ENCODE measurements at regions not wholly inside any gene's neighbourhood (a gene's known extent, or its start where the extent isn't known, plus 50 kb on each side); places are given as distances from the start of the nearest gene placed in this dataset.

DNA sequence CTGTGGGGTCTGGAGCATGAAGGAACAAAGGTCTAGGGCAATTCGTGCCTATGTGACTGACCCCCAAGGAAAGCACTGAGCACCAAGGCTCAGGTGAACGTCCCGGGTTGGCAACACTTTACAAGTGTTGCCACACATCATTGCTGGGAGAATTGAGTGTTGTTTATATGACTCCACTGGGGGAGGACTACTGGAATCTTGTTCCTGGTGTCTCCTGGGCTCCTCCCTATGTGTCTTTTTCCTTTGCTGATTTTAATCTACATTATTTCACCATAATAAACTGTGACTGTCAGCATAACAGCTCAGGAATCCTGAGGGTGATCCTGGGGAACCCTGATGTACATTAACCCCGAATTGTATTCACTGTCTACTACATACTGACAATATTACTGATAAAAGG, 207.7 kb upstream of the BMP2 start:
- TF ChIP-seq POLR2A (IDR thresholded peaks at IDR 0.05; ENCODE audit: low read depth, low read length) (no peak), PAX5 (IDR thresholded peaks at IDR 0.05; ENCODE audit: insufficient read depth, low read length, severe bottlenecking) (no peak), POU2F2 (IDR thresholded peaks at IDR 0.05; ENCODE audit: low read depth, low read length) (no peak), POLR2AphosphoS5 (IDR thresholded peaks at IDR 0.05; ENCODE audit: low read depth, low read length) (no peak), TAF1 (IDR thresholded peaks at IDR 0.05; ENCODE audit: low read depth, low read length) (no peak)

All from GM12891 (cell line).